Retina (tissue), 1 donor: ENCODE measurements at regions not wholly inside any gene's neighbourhood (a gene's known extent, or its start where the extent isn't known, plus 50 kb on each side); places are given as distances from the start of the nearest gene placed in this dataset.
A peak's percentile ranks its signal among the peaks of the same experiment; 100 is the strongest.

Experiments used
- DNase-seq: peaks from one replicate; pipeline ENCODE4 v3.0.0-alpha.2; 2016

DNA sequence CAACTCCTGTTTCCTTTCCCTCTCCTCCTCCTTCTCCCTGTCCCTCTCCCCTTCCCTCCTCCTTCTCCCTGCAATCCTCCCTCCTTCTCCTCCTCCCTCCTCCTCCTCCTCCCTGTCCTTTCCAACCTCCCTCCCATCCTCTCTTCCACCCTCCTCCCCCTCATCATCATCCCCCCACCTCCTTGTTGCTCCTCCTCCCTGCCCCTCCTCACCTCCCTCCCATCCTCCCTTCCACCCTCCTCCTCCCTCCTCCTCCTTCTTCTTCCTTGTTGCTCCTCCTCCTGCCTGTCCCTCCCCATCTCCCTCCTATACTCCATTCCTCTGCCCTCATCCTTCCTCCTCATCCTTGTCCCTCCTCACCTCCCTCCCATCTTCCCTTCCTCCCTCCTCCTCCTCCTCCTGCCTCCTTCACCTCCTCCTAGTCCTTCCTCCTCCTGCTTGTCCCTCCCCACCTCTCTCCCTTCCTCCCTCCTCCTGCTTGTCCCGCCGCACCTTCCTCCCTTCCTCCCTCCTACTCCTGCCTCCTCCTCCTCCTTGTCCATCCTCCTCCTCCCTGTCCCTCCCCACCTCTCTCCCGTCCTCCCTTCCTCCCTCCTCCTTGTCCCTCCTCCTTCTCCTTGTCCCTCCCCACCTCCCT, 222.5 kb downstream of the IRF8 start:
- DNase-seq = no peak

DNA sequence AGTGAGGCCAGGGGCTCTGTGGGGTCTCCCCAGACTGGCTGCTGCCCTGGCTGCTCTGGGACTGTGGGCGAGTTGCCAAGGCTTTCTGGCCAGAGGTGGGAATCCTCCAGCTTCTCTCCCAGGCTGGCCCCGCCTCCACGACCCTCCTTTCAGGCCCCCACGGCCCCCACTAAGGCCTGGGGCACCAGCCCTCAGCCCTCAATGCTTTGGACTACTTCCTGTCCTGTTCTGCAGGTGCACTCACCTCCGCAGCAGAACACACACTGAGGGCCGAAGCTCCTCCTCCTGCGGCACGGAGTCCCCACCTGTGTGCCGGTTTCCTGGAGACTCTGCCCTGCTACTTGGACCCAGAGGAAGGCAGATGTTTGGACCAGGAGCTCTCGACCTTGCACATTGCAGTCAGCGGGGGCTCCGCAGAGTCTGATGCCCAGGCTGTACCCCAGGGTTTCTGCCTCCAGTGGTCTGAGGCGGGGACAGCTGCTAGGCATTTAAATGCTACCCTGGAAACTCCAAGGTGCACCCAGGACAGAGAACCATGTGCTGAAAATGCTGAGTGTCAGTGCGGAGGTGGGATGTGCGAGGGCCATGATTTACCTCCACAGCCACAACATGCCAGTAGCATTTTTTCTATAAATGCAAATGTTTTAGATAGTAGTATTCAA, 223.8 kb downstream of the IRF8 start:
- DNase-seq = no peak

DNA sequence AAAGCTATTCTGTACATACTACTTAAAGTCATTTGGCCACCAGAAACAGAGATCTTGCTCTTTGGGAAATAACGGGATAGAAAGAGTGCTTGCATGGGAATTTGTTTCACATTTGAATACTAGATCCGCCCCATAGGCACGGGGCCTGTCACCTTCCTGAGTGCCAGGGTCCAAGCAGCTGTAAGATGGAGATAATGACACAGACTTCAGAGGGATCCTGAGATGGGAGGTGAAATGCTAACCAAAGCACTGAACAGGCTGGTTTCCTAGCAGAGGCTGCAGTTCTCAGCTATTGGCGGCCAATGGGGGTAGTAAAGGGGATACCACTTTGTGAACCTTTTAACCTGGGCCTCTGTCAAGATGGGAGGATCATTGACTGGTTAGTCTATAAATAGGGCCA, 225.4 kb downstream of the IRF8 start:
- DNase-seq = no peak

DNA sequence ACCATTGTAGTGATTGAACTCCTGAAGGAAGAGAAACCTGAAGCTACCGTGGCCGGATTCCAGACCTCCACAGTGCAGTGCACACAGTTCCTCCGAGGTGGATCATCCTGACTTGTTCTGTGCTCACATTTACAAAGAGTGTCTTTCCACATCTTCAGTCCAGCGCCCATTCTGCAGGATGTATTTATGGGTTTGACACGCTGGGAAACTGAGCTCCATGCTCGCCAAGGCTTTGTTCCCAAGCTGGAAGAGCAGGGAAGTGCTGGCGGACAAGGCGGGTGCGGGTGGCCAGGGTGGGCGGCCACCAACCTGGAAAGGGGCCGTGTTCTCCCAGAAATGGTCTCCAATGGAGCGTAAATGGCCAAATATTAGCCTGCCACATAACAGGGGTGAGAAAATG, 227.9 kb downstream of the IRF8 start:
- DNase-seq = no peak

DNA sequence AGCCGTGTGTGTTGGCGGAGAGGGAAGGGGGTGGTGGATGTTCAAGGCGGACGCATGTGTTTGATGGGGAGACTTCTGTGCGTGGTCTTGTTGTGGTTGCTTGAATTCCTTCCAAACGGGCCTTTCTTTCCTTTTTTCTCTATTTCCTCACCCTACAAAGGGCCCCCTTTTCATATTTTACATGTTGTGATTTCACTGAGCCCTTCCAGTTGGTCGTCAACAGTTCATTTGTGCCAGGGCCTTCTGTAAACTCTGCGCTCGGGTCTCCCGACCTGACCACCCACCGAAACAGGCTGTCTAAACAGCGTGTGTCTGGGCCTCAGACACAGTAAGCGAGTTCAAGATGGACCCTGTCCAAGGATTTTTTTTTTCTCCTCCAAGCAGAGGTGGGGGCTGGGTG, 228.4 kb downstream of the IRF8 start:
- DNase-seq = no peak

DNA sequence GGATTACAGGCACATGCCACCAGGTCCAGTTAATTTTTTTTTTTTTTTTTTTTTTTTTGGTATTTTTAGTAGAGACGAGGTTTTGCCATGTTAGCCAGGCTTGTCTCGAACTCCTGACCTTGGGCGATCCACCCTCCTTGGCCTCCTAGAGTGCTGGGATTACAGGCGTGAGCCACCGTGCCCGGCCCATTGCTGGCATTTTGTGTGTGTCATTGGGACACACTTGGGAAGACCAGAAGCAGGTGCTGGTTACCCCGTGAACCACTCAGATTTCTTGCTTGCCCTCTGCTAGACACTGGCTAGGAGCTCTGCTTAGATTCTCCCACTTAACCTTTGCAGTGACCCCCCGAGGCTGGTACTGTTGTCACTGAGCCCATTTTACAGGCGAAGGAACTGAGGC, 229.3 kb downstream of the IRF8 start:
- no peak for DNase-seq

DNA sequence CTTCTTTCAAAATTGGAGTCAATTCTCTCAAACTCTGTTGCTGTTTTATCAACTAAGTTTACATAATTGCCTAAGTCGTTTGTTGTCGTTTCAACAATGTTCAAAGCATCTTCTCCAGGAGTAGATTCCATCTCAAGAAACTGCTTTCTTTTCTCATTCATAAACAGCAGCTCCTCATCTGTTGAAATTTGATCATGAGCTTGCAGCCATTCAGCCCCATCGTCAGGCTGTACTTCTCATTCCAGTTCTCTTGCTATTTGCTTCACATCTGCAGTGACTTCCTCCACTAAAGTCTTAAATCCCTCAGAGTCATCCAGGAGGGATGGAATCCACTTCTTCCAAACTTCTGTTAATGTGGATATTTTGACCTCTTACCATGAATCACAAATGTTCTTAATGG, 230.6 kb downstream of the IRF8 start:
- DNase-seq = no peak

DNA sequence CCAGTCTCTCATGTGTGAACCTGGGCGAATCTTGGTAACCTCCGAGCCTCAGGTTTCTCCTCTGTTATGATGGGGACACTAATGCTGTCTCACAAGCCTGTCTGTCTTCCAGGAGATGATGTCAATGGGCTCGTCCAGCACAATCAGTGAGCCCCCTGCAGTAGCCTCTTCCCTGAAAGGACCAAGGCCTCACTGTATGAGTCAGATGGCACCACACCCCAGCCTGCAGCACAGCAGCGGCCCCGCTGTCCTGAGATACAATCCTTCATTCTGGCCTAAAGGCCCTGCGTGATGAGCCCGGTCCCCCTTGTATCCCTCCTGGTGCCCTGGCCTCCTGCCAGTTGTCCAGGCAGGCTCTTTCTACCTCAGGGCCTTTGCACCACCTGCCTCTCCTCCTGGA, 234.4 kb downstream of the IRF8 start:
- no peak for DNase-seq

DNA sequence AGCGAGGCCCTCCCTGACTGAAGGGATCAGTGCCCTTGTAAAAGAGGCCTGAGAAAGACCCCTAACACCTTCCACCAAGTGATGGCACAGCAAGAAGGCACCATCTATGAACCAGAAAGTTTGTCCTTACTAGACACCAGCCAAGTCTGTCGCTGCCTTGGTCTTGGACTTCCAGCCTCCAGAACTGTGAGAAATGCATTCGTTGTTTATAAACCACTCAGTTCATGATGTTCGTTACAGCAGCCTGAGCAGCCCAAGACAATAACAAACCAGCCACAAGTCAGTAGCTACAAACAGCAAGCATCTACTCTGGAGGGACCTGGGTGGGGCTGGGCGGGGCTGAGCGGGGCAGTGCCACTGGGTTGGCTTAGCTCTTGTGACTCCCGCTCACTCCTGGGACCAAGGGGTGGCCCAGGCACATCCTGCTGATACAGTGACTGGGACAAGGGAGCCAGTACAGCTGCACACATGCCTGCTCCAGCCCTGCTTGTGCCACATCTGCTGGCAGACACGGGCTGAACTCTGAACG, 234.9 kb downstream of the IRF8 start:
- no peak for DNase-seq

DNA sequence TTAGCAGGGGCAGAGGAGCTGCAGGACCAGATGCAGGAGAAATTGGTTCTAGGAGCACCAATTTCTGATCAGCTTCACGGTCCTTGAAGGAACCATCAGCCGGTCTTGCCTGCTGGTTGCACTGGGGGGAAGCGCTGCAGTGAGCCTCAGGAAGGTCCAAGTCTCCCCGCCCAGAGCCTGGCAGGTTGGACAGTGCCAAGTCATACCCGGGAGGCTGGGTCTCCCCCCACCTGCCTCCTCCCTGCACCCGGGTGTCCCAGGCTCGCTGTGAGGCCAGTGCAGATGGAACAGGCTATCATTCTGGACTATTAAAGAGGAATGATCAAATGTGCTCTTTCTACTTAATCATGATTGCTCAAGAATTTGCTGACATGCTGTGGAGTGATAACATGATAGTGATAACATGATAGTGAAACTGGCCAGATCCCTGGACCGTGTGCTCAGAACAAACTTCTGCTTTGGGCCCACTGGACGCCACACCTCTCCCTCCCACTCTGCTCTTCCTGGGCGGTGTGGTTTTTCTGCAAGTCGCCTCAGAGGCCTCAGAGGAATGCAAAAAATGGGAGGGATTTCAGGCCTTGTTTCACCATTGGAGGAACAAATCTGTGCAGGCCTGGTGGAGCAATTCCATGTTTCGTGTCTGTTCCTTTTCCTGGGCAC, 236.0 kb downstream of the IRF8 start:
- DNase-seq = no peak

DNA sequence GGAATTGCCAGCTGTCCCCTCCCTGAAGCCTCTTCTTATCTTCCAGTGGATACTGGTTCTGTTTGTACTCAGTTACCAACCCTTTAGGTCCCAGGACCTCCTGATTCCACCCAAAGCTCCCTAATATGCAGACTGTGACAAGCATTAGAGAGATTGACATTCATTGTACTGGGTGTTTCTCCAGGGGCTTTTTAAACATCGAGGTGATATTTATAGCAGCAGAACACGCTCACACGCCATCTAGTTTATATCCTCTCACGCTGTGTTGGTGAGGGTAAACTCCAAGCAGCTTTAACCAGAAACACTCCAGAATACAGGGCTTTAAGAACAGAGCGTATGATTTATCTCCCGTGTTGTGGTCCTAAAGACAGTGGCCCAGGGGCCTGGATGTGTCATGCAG, 238.4 kb downstream of the IRF8 start:
- no peak for DNase-seq

DNA sequence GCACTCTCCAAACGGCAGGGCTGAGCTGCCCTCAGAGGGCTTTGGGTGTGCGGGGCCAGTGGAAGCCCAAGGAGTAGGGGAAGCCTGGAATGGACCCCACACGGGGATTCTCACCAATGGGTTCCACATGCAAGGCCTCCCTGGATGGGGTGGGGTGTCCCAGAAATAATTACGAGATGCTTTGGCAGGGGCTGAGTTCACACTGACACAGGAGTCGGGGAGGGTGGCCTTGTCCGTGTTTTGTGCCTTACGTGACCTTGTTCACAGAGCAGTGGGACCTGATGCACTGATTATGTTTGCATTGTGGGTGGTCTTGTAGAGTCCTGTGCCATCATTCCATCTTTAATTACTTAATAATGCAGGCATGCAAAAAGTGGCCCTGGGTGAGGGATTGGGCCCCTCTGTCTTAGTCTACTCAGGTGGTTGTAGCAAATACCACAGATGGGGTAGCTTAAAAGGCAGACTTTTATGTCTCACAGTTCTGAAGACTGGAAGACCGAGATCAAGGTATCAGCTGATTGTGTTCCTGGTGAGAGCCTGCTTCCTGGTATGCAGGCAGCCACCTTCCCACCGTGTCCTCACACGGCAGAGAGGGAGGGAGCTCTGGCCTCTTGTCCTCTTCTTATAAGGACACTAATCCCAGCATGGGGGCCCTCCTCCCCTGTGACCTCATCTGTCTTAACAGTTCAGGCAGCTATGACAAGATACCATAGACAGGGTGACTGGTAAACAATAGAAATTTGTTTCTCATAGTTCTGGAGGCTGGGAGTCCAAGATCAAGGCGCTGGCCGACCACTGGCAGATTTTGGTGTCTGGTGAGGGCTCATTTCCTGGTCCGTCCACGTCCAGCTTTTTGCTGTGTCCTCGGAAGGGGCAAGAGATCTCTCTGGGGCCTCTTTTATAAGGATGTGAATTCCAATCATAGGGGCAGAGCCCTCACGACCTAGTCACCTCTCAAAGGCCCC, 239.4 kb downstream of the IRF8 start:
- peak; percentile 18 for DNase-seq

DNA sequence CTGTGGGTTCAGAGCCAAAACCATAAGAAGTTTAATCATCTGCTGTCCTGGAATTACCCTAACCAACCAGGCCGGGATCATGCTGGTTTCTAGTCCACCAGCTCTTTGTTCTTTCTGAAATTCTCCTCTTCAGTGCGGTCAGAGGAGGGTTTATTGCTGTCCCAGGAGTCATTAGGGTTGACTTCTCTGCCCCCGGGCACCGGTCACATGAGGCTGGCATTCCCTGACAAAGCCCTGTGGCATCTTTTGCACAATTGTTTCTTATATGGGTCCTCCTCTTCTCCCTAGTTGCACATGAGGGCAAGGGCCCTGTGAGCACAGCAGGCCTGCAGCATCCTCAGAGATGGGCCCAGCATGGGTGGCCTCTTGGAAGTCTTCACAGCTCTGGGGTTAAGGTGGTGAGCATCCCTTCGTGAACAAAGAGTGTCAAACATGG, 243.9 kb downstream of the IRF8 start:
- DNase-seq = no peak

DNA sequence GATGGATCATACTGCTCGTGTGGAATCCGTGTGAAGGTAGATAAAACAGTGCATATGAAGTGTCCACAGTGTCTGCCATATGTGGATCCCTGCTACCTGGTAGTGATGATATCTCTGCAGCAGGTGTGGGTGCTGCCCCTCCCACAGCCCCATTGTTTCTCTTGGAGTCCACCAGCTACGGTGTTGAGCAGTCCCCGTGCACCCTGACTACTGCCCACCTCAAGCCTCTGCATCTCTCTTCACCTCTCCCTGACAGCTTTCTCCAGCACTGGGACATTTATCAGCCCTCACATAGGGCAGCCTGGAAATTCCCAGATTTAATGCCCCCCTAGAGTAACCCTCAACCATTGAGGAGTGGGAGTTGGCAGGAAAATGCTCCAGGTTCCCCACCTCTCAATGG, 244.7 kb downstream of the IRF8 start:
- no peak for DNase-seq

DNA sequence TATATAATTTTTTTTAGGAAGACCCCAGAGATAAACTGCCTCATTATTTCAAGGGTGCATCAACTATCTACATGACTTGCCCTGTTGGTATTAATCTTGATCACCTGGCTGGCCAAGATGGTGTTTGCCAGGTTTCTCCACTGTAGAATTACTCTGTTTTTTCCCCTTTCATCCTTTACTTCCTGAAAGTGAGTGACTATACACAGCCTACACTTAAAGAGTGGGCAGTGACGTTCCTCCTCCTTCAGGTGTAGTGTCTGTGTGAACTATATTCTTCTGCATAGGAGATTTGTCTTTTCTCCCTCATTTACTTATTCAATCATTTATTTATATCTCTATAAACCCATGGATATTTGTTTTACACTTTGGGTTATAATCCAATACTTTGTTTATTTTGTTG, 246.7 kb downstream of the IRF8 start:
- DNase-seq = no peak

DNA sequence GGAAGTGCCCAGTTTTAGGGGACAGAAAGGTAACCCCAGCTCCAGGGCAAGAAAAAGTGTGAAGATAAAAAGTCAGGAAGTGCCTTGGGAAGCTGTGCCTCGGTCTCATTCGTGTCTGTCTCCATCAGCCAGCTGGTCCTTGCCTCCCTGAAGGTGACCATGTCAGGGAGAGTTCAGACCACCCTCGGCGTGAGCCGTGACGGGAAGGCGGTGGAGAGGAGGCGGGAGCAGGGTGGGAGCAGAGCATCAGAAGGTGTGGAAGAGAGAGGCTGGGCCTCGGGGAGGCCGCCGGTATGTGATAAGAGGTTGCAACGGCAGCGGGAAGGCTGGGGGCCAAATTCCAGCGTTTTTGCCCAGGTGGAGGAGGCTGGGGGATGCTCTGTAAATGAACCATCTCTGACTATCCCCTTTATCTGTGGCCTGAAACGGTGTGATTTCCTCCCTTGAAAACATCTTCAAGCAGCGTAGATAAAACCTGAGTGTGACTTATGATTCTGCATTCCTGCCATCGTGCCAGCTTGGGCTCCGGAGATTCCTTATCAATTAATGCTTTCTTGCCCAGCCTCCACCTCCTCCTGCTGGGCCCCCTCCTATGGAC, 251.8 kb downstream of the IRF8 start:
- no peak for DNase-seq

DNA sequence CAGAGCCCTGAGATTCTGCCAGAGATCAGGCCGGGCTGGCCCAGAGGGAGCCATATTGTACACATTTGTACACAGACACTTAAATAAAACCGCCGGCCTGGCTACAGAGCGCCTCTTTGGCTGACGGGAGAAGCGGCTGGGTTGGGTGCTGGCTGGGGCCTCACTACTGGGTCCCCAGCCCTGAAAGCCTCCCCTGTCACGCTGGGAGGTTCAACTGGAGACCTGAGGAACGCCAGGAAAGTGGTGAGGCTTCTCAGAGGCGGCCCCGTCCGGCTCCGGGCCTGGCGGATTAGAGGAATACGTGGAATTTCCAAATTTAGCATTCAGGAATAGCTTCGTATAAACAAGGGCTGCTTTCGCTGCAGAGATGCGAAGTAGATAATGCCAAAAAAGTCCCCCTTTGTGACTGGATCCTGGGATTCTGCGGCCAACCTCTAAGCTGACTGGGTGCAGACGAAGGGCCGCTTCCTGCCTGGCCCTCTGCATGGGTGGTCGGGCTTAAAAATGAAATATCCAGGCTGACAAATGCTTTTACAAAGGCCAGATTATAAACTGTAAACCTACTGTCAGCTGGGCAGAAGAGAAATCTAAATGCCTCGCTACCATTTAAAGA, 252.4 kb downstream of the IRF8 start:
- no peak for DNase-seq

DNA sequence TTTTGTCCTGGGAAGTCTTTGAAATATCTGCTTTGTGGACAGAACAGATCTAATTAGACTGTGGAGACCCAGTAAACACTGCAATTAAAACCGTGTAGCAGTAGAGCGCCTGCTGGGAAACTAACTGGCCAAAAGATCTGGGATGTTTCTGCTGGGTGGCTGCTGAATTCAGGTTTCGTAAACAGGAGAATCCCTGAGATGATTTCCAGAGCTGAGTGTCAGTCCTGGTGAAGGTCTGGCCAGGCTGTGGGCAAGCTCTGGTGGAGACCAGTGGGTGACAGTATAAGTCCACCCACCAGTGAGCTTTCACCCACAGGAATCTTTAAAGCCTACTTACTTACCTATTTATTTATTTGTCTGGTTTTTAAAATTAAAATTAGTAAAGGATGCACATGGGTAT, 257.2 kb downstream of the IRF8 start:
- DNase-seq = no peak

DNA sequence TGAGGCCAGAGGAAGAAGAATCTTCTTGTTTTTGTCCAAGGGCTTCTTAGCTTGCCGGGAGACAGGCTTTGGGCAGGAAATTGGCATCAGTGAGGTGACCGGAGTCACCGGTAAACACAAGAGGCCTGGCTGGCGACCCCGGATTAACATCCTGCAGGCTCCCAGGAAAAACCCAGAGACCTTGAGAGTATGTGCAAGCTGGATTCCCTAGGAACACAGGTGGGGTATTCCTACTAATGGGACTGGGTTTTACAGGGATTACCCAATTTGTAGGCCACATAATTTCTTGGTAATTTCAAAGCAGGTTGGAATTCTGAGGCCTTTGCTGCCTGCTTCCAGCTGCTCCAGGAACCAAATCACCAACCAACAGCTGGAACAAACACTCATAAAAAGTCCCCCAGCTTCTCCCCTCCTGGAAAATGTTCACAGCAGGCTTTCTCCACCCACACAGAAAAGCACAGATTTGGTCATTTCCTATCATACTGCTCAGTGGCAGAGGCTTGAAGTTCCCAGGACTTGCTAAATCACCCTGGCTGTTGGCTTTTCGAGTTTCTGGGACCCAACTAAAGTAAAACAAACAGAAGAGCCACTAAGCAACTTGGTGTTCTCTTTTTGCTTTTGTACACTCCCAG, 258.8 kb downstream of the IRF8 start:
- DNase-seq = no peak

DNA sequence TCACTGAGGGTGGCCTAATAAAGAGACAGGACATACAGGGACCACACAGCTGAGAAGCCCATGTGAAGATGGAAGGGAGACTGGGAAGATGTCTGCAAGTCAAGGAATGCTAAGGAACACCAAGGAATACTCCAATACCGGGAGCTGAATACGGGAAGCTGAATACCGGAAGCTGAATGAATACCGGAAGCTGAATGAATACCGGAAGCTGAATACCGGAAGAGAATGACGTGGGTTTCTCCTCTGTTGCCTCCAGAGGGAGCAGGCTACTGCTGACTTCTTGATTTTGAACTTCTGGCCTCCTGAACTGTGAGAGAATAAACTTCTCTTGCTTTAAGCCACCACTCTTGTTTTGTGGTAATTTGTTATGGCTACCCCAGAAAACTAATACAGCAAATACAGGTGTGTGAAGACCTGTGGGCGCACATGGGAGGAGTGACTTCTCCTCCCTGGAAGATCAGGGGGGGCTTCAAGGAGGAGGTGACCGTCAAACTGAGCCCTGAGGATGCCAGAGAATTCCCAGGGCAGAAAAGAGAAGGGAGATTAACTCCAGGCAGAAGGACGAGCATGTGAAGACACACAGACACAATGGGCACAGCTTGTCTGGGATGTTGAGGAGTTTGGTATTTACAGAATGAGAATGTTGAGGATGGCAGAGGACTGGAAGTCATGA, 259.9 kb downstream of the IRF8 start:
- DNase-seq = no peak

DNA sequence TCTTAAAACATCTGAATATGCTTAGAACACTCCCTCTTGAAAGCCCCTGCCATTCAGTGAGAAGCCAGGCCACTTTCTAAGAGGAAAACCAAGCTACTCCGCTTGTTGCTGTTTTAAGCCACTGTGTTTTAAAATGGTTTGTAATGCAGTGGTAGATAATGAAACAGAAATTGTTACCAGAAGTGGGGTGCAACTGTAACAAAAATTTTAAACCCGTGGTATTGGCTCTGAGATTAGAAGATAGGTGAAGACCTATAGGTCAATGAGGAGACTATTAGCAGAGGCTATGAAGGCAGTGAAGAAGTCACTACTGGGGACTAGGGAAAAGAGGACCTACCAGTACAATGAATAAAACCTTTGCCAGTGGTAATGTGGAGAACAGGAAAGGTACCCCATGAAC, 266.5 kb downstream of the IRF8 start:
- DNase-seq = no peak
